ENCODE measurements at regions not wholly inside any gene's neighbourhood (a gene's known extent, or its start where the extent isn't known, plus 50 kb on each side); places are given as distances from the start of the nearest gene placed in this dataset.

DNA sequence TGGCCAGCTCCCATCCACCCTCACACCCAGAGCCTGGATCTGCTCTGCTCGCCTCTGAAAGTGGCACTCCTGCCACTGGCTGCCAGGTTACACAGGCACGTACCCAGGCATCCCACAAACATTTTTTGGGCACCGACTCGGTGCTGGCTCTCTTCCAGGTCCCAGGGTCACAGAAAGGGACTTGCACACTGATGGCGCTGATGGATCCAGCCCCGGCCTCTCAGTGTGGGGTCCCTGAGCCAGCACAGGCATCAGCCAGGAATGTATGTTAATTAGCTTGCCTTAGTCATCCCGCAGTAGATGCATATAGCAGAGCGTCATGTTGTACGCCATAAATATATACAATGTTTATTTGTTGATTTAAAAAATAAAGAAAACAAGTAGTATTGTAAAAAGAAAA is 537.2 kb downstream of the NPHP4 start (continued):
- TF ChIP-seq, protein P1, sequence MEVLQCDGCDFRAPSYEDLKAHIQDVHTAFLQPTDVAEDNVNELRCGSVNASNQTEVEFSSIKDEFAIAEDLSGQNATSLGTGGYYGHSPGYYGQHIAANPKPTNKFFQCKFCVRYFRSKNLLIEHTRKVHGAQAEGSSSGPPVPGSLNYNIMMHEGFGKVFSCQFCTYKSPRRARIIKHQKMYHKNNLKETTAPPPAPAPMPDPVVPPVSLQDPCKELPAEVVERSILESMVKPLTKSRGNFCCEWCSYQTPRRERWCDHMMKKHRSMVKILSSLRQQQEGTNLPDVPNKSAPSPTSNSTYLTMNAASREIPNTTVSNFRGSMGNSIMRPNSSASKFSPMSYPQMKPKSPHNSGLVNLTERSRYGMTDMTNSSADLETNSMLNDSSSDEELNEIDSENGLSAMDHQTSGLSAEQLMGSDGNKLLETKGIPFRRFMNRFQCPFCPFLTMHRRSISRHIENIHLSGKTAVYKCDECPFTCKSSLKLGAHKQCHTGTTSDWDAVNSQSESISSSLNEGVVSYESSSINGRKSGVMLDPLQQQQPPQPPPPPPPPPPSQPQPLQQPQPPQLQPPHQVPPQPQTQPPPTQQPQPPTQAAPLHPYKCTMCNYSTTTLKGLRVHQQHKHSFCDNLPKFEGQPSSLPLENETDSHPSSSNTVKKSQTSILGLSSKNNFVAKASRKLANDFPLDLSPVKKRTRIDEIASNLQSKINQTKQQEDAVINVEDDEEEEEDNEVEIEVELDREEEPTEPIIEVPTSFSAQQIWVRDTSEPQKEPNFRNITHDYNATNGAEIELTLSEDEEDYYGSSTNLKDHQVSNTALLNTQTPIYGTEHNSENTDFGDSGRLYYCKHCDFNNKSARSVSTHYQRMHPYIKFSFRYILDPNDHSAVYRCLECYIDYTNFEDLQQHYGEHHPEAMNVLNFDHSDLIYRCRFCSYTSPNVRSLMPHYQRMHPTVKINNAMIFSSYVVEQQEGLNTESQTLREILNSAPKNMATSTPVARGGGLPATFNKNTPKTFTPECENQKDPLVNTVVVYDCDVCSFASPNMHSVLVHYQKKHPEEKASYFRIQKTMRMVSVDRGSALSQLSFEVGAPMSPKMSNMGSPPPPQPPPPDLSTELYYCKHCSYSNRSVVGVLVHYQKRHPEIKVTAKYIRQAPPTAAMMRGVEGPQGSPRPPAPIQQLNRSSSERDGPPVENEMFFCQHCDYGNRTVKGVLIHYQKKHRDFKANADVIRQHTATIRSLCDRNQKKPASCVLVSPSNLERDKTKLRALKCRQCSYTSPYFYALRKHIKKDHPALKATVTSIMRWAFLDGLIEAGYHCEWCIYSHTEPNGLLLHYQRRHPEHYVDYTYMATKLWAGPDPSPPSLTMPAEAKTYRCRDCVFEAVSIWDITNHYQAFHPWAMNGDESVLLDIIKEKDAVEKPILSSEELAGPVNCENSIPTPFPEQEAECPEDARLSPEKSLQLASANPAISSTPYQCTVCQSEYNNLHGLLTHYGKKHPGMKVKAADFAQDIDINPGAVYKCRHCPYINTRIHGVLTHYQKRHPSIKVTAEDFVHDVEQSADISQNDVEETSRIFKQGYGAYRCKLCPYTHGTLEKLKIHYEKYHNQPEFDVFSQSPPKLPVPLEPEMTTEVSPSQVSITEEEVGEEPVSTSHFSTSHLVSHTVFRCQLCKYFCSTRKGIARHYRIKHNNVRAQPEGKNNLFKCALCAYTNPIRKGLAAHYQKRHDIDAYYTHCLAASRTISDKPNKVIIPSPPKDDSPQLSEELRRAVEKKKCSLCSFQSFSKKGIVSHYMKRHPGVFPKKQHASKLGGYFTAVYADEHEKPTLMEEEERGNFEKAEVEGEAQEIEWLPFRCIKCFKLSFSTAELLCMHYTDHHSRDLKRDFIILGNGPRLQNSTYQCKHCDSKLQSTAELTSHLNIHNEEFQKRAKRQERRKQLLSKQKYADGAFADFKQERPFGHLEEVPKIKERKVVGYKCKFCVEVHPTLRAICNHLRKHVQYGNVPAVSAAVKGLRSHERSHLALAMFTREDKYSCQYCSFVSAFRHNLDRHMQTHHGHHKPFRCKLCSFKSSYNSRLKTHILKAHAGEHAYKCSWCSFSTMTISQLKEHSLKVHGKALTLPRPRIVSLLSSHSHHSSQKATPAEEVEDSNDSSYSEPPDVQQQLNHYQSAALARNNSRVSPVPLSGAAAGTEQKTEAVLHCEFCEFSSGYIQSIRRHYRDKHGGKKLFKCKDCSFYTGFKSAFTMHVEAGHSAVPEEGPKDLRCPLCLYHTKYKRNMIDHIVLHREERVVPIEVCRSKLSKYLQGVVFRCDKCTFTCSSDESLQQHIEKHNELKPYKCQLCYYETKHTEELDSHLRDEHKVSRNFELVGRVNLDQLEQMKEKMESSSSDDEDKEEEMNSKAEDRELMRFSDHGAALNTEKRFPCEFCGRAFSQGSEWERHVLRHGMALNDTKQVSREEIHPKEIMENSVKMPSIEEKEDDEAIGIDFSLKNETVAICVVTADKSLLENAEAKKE (CRISPR knock-in tag; IDR thresholded peaks at IDR 0.05), result no peak
- TF ChIP-seq POLR2AphosphoS5 (IDR thresholded peaks at IDR 0.05; ENCODE audit: low read depth) (no peak), EZH2phosphoT487 (IDR thresholded peaks at IDR 0.05; ENCODE audit: unreplicated experiment) (no peak), JUNB (IDR thresholded peaks at IDR 0.05; ENCODE audit: unreplicated experiment) (no peak)

DNA sequence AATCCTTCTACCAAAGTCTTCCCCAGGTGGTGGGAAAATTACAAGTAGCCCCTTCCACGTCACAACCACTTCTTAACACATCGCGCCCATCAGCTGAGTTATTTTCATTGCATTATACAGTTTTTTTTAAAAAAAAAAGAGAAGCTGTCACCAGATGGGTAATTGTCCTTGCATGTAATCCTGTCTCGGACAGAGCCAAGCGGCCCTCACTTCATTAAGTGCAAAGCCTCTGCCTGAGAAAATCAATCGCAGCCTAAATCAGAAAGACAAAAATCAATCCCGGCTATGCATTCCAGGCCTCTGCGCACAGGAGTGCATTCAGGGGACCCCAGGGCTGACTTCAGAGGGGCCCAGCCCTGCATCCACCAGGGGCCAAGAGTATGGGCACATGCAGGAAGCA is 538.9 kb downstream of the NPHP4 start:
- Mint-ChIP-seq H3K4me3 (no peak overlapping the region), H3K27ac (no peak overlapping the region), H3K9me3 (no peaks in the 10 kb centered on the region), H3K27me3 (ENCODE audit: insufficient read depth, low read depth, poor library complexity) (peaks cover 13% of the 10 kb centered on the region), H3K4me1 (peaks cover 23% of the 10 kb centered on the region), H3K36me3 (ENCODE audit: low read depth) (no peaks in the 10 kb centered on the region)
- Histone ChIP-seq H3K9me2 (ENCODE audit: insufficient read depth) (no peaks in the 10 kb centered on the region), H3K4me1 (ENCODE audit: insufficient read depth) (no peaks in the 10 kb centered on the region), H2AFZ (no peak overlapping the region), H3K4me2 (no peak overlapping the region), H3K27ac (ENCODE audit: low read depth) (no peak overlapping the region), H4K20me1 (replicated peaks; ENCODE audit: insufficient read depth) (no peaks in the 10 kb centered on the region), H3K79me2 (replicated peaks; ENCODE audit: insufficient read depth) (no peaks in the 10 kb centered on the region), H3F3A (replicated peaks; ENCODE audit: low read depth) (no peaks in the 10 kb centered on the region), H3K4me3 (no peak overlapping the region), H3K36me3 (ENCODE audit: insufficient read depth) (no peaks in the 10 kb centered on the region; the same call in 1 of the 2 replicates), H3K27me3 (ENCODE audit: insufficient read depth) (no peaks in the 10 kb centered on the region)
- DNase-seq (ENCODE audit: low spot score), result no peak
- no peak for ATAC-seq
- TF ChIP-seq, protein P2, sequence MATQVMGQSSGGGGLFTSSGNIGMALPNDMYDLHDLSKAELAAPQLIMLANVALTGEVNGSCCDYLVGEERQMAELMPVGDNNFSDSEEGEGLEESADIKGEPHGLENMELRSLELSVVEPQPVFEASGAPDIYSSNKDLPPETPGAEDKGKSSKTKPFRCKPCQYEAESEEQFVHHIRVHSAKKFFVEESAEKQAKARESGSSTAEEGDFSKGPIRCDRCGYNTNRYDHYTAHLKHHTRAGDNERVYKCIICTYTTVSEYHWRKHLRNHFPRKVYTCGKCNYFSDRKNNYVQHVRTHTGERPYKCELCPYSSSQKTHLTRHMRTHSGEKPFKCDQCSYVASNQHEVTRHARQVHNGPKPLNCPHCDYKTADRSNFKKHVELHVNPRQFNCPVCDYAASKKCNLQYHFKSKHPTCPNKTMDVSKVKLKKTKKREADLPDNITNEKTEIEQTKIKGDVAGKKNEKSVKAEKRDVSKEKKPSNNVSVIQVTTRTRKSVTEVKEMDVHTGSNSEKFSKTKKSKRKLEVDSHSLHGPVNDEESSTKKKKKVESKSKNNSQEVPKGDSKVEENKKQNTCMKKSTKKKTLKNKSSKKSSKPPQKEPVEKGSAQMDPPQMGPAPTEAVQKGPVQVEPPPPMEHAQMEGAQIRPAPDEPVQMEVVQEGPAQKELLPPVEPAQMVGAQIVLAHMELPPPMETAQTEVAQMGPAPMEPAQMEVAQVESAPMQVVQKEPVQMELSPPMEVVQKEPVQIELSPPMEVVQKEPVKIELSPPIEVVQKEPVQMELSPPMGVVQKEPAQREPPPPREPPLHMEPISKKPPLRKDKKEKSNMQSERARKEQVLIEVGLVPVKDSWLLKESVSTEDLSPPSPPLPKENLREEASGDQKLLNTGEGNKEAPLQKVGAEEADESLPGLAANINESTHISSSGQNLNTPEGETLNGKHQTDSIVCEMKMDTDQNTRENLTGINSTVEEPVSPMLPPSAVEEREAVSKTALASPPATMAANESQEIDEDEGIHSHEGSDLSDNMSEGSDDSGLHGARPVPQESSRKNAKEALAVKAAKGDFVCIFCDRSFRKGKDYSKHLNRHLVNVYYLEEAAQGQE (IDR thresholded peaks at IDR 0.05; ENCODE audit: unreplicated experiment), result no peak
- TF ChIP-seq, protein P1 (CRISPR knock-in tag; IDR thresholded peaks at IDR 0.05), result no peak
- TF ChIP-seq NANOG (IDR thresholded peaks at IDR 0.05; ENCODE audit: borderline replicate concordance) (no peak), EZH2 (IDR thresholded peaks at IDR 0.05; ENCODE audit: low read depth, unreplicated experiment) (no peak)
